ENCODE measurements at regions not wholly inside any gene's neighbourhood (a gene's known extent, or its start where the extent isn't known, plus 50 kb on each side); places are given as distances from the start of the nearest gene placed in this dataset.
A peak's percentile ranks its signal among the peaks of the same experiment; 100 is the strongest.

DNA sequence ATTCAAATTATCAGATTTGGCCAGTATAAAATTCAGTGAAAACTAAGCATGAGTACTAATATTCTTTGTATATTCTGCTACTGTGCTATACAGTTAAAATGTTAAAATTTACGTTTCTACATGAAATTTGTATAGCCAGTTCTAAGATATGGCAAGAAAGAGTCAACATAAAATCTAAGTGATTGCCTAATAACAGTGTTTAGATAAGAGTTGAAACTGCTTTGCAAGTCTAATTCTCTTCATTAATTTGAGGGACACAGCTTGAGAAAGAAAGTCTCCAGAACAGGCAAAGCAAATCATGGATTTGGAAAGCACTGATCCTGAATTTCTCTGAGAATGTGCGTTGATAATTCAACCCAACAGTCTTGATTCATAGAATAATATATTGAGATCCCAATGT lies 630.9 kb upstream of the USP24 start:
- no peak overlapping the region for H3K4me3 ChIP-seq (ENCODE audit: insufficient read depth in 1 of 2, low read depth in 1 of 2, low read length in 2 of 2)
- H3K4me2 ChIP-seq (ENCODE audit: low read length, poor library complexity, severe bottlenecking) = no peak overlapping the region
- no CpG with 5 or more reads among the region's 2 CpGs for WGBS
- no peak overlapping the region for H2BK15ac ChIP-seq (ENCODE audit: low read depth, poor library complexity, severe bottlenecking)
- no peak overlapping the region for H2BK5ac ChIP-seq (ENCODE audit: low read depth, low read length, poor library complexity, severe bottlenecking)
- no peak overlapping the region for H3K14ac ChIP-seq (ENCODE audit: low read length in 2 of 2)
- no peak overlapping the region for H2AFZ ChIP-seq (ENCODE audit: low read depth, low read length)
- H2AK5ac ChIP-seq (ENCODE audit: low read length, severe bottlenecking) = no peak overlapping the region
- no peaks in the 10 kb centered on the region for H3K9me3 ChIP-seq (ENCODE audit: control insufficient read depth, low read length)
- no peak overlapping the region for H3K4ac ChIP-seq (ENCODE audit: low read depth in 1 of 2, low read length in 2 of 2)
- no peak overlapping the region for H4K8ac ChIP-seq (ENCODE audit: low read length)
- H3K4me1 ChIP-seq (ENCODE audit: control insufficient read depth, insufficient read depth, low read depth, low read length) = no peaks in the 10 kb centered on the region
- no peak overlapping the region for H4K91ac ChIP-seq (ENCODE audit: low read length)
- no peak overlapping the region for H3K18ac ChIP-seq (ENCODE audit: low read depth in 1 of 2, low read length in 2 of 2)
- H3K23ac ChIP-seq (ENCODE audit: low read length in 2 of 2) = no peak overlapping the region
- no peak for DNase-seq
- no peak overlapping the region for H3K27ac ChIP-seq (ENCODE audit: low read length, poor library complexity, severe bottlenecking)
- no peaks in the 10 kb centered on the region for H3K36me3 ChIP-seq (ENCODE audit: control insufficient read depth in 1 of 2, insufficient read depth in 2 of 2, low read depth in 1 of 2, low read length in 2 of 2)
- H2BK120ac ChIP-seq (ENCODE audit: low read depth, low read length) = no peak overlapping the region
- H3K27me3 ChIP-seq (ENCODE audit: control insufficient read depth in 1 of 2, insufficient read depth in 1 of 2, low read length in 2 of 2) = no peaks in the 10 kb centered on the region
- no peak overlapping the region for H3K9ac ChIP-seq (ENCODE audit: low read length)
- no peak overlapping the region for H2BK12ac ChIP-seq (ENCODE audit: low read length in 2 of 2)
- H3K79me1 ChIP-seq (replicated peaks; ENCODE audit: low read length, poor library complexity, severe bottlenecking) = no peaks in the 10 kb centered on the region

DNA sequence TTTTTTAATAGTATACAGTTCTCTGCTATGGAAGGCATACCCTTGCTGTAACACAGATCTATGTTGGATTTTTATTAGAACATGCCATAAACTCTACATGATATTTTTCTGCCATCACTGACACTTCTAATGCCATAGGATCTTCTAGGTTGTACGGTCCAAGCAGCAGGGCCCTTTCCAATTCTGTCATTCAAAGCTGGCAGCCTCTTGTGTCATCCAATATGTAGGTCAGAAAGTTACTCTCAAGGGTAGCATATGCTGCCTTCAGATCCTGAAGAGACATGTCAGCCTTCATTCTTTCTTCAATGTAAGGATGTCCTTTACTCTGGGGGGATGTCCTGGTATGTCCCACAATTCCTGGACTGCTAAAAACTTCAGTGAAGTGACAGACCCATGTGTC lies 629.2 kb upstream of the USP24 start:
- no peak for DNase-seq
- H3K14ac ChIP-seq (ENCODE audit: low read length in 2 of 2) = no peak overlapping the region
- no peaks in the 10 kb centered on the region for H3K27me3 ChIP-seq (ENCODE audit: control insufficient read depth in 1 of 2, insufficient read depth in 1 of 2, low read length in 2 of 2)
- WGBS = 90% methylated on average over 1 of the region's 1 CpG
- no peak overlapping the region for H4K8ac ChIP-seq (ENCODE audit: low read length)
- H3K36me3 ChIP-seq (ENCODE audit: control insufficient read depth in 1 of 2, insufficient read depth in 2 of 2, low read depth in 1 of 2, low read length in 2 of 2) = no peaks in the 10 kb centered on the region
- H2BK12ac ChIP-seq (ENCODE audit: low read length in 2 of 2) = no peak overlapping the region
- H2BK120ac ChIP-seq (ENCODE audit: low read depth, low read length) = no peak overlapping the region
- H3K4me2 ChIP-seq (ENCODE audit: low read length, poor library complexity, severe bottlenecking) = no peak overlapping the region
- H2AFZ ChIP-seq (ENCODE audit: low read depth, low read length) = no peak overlapping the region
- H3K9me3 ChIP-seq (ENCODE audit: control insufficient read depth, low read length) = no peaks in the 10 kb centered on the region
- no peak overlapping the region for H2BK15ac ChIP-seq (ENCODE audit: low read depth, poor library complexity, severe bottlenecking)
- no peak overlapping the region for H2BK5ac ChIP-seq (ENCODE audit: low read depth, low read length, poor library complexity, severe bottlenecking)
- no peak overlapping the region for H3K4me3 ChIP-seq (ENCODE audit: insufficient read depth in 1 of 2, low read depth in 1 of 2, low read length in 2 of 2)
- no peak overlapping the region for H3K27ac ChIP-seq (ENCODE audit: low read length, poor library complexity, severe bottlenecking)
- no peak overlapping the region for H3K4ac ChIP-seq (ENCODE audit: low read depth in 1 of 2, low read length in 2 of 2)
- H3K79me1 ChIP-seq (replicated peaks; ENCODE audit: low read length, poor library complexity, severe bottlenecking) = no peaks in the 10 kb centered on the region
- H2AK5ac ChIP-seq (ENCODE audit: low read length, severe bottlenecking) = no peak overlapping the region
- H4K91ac ChIP-seq (ENCODE audit: low read length) = no peak overlapping the region
- no peak overlapping the region for H3K18ac ChIP-seq (ENCODE audit: low read depth in 1 of 2, low read length in 2 of 2)
- no peak overlapping the region for H3K23ac ChIP-seq (ENCODE audit: low read length in 2 of 2)
- no peak overlapping the region for H3K9ac ChIP-seq (ENCODE audit: low read length)
- H3K4me1 ChIP-seq (ENCODE audit: control insufficient read depth, insufficient read depth, low read depth, low read length) = no peaks in the 10 kb centered on the region

DNA sequence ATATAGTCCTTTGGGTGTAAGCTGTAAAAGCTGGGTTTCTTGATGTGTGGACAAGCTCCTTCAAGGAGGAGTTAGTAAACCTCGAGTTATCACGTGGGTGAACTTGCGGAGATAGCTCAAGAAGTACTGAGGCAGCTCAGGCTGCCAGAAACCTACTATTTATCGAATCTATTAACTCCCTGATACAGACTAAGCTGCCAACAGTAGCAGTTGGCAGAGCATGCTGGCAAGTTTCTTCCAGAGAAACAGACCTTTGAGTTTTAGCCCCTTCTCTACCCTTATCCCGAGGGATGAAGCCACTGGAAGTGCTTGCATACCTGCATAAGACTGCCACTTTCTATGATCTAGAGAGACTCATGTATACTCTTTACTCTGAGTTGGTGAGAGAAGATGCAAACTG lies 624.5 kb upstream of the USP24 start:
- Histone ChIP-seq H3K79me1 (replicated peaks; ENCODE audit: low read length, poor library complexity, severe bottlenecking) (no peaks in the 10 kb centered on the region), H3K27me3 (ENCODE audit: control insufficient read depth in 1 of 2, insufficient read depth in 1 of 2, low read length in 2 of 2) (peaks cover 0 to 3% of the 10 kb centered on the region in 2 experiments), H3K9ac (ENCODE audit: low read length) (no peak overlapping the region), H3K36me3 (ENCODE audit: control insufficient read depth in 1 of 2, insufficient read depth in 2 of 2, low read depth in 1 of 2, low read length in 2 of 2) (no peaks in the 10 kb centered on the region), H2AFZ (ENCODE audit: low read depth, low read length) (no peak overlapping the region), H3K4me3 (ENCODE audit: insufficient read depth in 1 of 2, low read depth in 1 of 2, low read length in 2 of 2) (no peak overlapping the region), H2BK5ac (ENCODE audit: low read depth, low read length, poor library complexity, severe bottlenecking) (no peak overlapping the region), H2BK12ac (ENCODE audit: low read length in 2 of 2) (peak overlapping the region in 1 of 2 experiments; percentile 2), H2BK120ac (ENCODE audit: low read depth, low read length) (no peak overlapping the region), H3K4ac (ENCODE audit: low read depth in 1 of 2, low read length in 2 of 2) (no peak overlapping the region), H3K23ac (ENCODE audit: low read length in 2 of 2) (no peak overlapping the region), H3K4me2 (ENCODE audit: low read length, poor library complexity, severe bottlenecking) (no peak overlapping the region), H3K4me1 (ENCODE audit: control insufficient read depth, insufficient read depth, low read depth, low read length) (no peaks in the 10 kb centered on the region), H2BK15ac (ENCODE audit: low read depth, poor library complexity, severe bottlenecking) (no peak overlapping the region), H4K8ac (ENCODE audit: low read length) (no peak overlapping the region), H3K27ac (ENCODE audit: low read length, poor library complexity, severe bottlenecking) (no peak overlapping the region), H4K91ac (ENCODE audit: low read length) (no peak overlapping the region), H3K9me3 (ENCODE audit: control insufficient read depth, low read length) (peaks cover 5% of the 10 kb centered on the region), H3K18ac (ENCODE audit: low read depth in 1 of 2, low read length in 2 of 2) (peak overlapping the region in 1 of 2 experiments; percentile 37), H3K14ac (ENCODE audit: low read length in 2 of 2) (no peak overlapping the region), H2AK5ac (ENCODE audit: low read length, severe bottlenecking) (no peak overlapping the region)
- DNase-seq = no peak
- 93% methylated on average over 4 of the region's 5 CpGs for WGBS

GRCh38 chr1:55839221-55839620 lies 624.1 kb upstream of the USP24 start:
- Histone ChIP-seq H3K23ac (ENCODE audit: low read length in 2 of 2) (no peak overlapping the region), H3K9me3 (ENCODE audit: control insufficient read depth, low read length) (peaks cover 5% of the 10 kb centered on the region), H3K9ac (ENCODE audit: low read length) (no peak overlapping the region), H3K79me1 (replicated peaks; ENCODE audit: low read length, poor library complexity, severe bottlenecking) (no peaks in the 10 kb centered on the region), H3K36me3 (ENCODE audit: control insufficient read depth in 1 of 2, insufficient read depth in 2 of 2, low read depth in 1 of 2, low read length in 2 of 2) (no peaks in the 10 kb centered on the region), H2AK5ac (ENCODE audit: low read length, severe bottlenecking) (no peak overlapping the region), H2BK15ac (ENCODE audit: low read depth, poor library complexity, severe bottlenecking) (no peak overlapping the region), H2BK12ac (ENCODE audit: low read length in 2 of 2) (peak overlapping the region in 1 of 2 experiments; percentile 57), H3K18ac (ENCODE audit: low read depth in 1 of 2, low read length in 2 of 2) (peak overlapping the region in 1 of 2 experiments; percentile 37), H3K14ac (ENCODE audit: low read length in 2 of 2) (no peak overlapping the region), H3K4ac (ENCODE audit: low read depth in 1 of 2, low read length in 2 of 2) (no peak overlapping the region), H4K8ac (ENCODE audit: low read length) (no peak overlapping the region), H3K27me3 (ENCODE audit: control insufficient read depth in 1 of 2, insufficient read depth in 1 of 2, low read length in 2 of 2) (peaks cover 0 to 3% of the 10 kb centered on the region in 2 experiments), H4K91ac (ENCODE audit: low read length) (no peak overlapping the region), H3K4me3 (ENCODE audit: insufficient read depth in 1 of 2, low read depth in 1 of 2, low read length in 2 of 2) (no peak overlapping the region), H2BK120ac (ENCODE audit: low read depth, low read length) (no peak overlapping the region), H3K27ac (ENCODE audit: low read length, poor library complexity, severe bottlenecking) (no peak overlapping the region), H3K4me2 (ENCODE audit: low read length, poor library complexity, severe bottlenecking) (no peak overlapping the region), H2AFZ (ENCODE audit: low read depth, low read length) (no peak overlapping the region), H2BK5ac (ENCODE audit: low read depth, low read length, poor library complexity, severe bottlenecking) (no peak overlapping the region), H3K4me1 (ENCODE audit: control insufficient read depth, insufficient read depth, low read depth, low read length) (no peaks in the 10 kb centered on the region)
- DNase-seq = no peak
- 100% methylated on average over 1 of the region's 1 CpG for WGBS
